ENCODE measurements at regions not wholly inside any gene's neighbourhood (a gene's known extent, or its start where the extent isn't known, plus 50 kb on each side); places are given as distances from the start of the nearest gene placed in this dataset.

DNA sequence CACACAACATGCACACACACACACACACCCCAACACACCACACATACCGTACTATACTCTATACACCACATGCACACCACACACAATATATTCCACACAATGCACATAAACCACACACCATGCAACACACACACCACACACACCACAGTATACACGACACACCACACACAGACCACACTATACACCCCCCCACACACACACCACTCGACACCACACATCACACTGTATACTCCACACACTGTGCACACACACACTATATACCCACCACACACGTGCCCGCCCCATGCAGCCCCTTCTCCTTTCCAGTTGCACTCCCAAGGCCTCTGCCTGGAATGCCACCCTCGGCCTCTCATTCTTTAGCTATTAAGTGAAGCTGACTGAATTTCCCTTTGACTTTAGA, 148.2 kb upstream of the NOCT start:
- ChIA-PET POLR2A (no interaction called here), CTCF (no interaction called here)
- no peak for DNase-seq (ENCODE audit: extremely low spot score)
- TF ChIP-seq ARNT (IDR thresholded peaks at IDR 0.05) (no peak), NFRKB (IDR thresholded peaks at IDR 0.05) (no peak), SP1 (IDR thresholded peaks at IDR 0.05) (no peak), L3MBTL2 (conservative IDR thresholded peaks at IDR 0.05) (no peak), FOXK2 (IDR thresholded peaks at IDR 0.05) (no peak), CTBP1 (IDR thresholded peaks at IDR 0.05; ENCODE audit: borderline replicate concordance) (no peak), ZNF384 (IDR thresholded peaks at IDR 0.05) (no peak), ELF4 (IDR thresholded peaks at IDR 0.05) (no peak), TARDBP (IDR thresholded peaks at IDR 0.05) (no peak), LEF1 (IDR thresholded peaks at IDR 0.05; ENCODE audit: borderline replicate concordance) (no peak), FOXA1 (IDR thresholded peaks at IDR 0.05) (no peak), HDGF (IDR thresholded peaks at IDR 0.05; ENCODE audit: borderline replicate concordance) (no peak), SUZ12 (IDR thresholded peaks at IDR 0.05) (no peak)
- TF ChIP-seq, protein P1, sequence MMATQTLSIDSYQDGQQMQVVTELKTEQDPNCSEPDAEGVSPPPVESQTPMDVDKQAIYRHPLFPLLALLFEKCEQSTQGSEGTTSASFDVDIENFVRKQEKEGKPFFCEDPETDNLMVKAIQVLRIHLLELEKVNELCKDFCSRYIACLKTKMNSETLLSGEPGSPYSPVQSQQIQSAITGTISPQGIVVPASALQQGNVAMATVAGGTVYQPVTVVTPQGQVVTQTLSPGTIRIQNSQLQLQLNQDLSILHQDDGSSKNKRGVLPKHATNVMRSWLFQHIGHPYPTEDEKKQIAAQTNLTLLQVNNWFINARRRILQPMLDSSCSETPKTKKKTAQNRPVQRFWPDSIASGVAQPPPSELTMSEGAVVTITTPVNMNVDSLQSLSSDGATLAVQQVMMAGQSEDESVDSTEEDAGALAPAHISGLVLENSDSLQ (IDR thresholded peaks at IDR 0.05) = no peak

DNA sequence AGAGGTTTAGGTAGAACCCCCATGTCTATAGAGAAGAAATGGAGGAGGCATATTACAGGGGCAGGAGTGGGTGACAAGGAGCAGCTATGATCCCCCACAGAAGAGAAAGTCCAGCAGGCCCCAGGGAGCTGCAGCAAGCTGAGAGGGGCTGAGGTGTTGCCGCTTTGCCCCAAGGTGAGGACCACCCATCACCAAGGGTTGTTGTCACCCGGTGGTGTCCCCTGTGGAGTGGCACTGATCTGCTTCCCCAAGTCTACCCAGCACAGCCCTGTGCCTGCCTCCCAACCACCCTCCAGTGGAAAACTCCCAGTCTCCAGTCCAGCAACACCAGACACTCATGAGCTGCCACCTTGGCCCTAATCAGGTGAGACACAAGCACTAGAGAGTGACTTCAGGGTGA, 149.3 kb upstream of the NOCT start:
- CTCF ChIA-PET = no interaction called here
- no peak for DNase-seq (ENCODE audit: extremely low spot score)
- no peak for TF ChIP-seq BHLHE40 (IDR thresholded peaks at IDR 0.05; ENCODE audit: borderline replicate concordance)
- no peak for TF ChIP-seq FOXK2 (IDR thresholded peaks at IDR 0.05)
- no peak for TF ChIP-seq HDGF (IDR thresholded peaks at IDR 0.05; ENCODE audit: borderline replicate concordance)
- no peak for TF ChIP-seq TARDBP (IDR thresholded peaks at IDR 0.05)
- TF ChIP-seq FOXA1 (IDR thresholded peaks at IDR 0.05) = no peak
- TF ChIP-seq ELF4 (IDR thresholded peaks at IDR 0.05) = no peak
- TF ChIP-seq NFRKB (IDR thresholded peaks at IDR 0.05) = no peak
- no peak for TF ChIP-seq ZNF384 (IDR thresholded peaks at IDR 0.05)
- TF ChIP-seq CTBP1 (IDR thresholded peaks at IDR 0.05; ENCODE audit: borderline replicate concordance) = no peak
- no peak for TF ChIP-seq SP1 (IDR thresholded peaks at IDR 0.05)
- no peak for TF ChIP-seq L3MBTL2 (conservative IDR thresholded peaks at IDR 0.05)
- TF ChIP-seq ARNT (IDR thresholded peaks at IDR 0.05) = no peak
- no peak for TF ChIP-seq SUZ12 (IDR thresholded peaks at IDR 0.05)
- POLR2A ChIA-PET = no interaction called here

- TF ChIP-seq ELF4 (IDR thresholded peaks at IDR 0.05) = no peak
- no peak for TF ChIP-seq ZNF384 (IDR thresholded peaks at IDR 0.05)
- TF ChIP-seq, protein P1 (IDR thresholded peaks at IDR 0.05) = no peak
- TF ChIP-seq SP1 (IDR thresholded peaks at IDR 0.05) = no peak
- no peak for TF ChIP-seq NFRKB (IDR thresholded peaks at IDR 0.05)
- no peak for TF ChIP-seq CTBP1 (IDR thresholded peaks at IDR 0.05; ENCODE audit: borderline replicate concordance)
- TF ChIP-seq FOXM1 (IDR thresholded peaks at IDR 0.05; ENCODE audit: borderline replicate concordance) = no peak
- no peak for TF ChIP-seq SUZ12 (IDR thresholded peaks at IDR 0.05)
- no peak for TF ChIP-seq FOXK2 (IDR thresholded peaks at IDR 0.05)
- no peak for TF ChIP-seq LEF1 (IDR thresholded peaks at IDR 0.05; ENCODE audit: borderline replicate concordance)
- no peak for TF ChIP-seq HDGF (IDR thresholded peaks at IDR 0.05; ENCODE audit: borderline replicate concordance)
- no peak for TF ChIP-seq TARDBP (IDR thresholded peaks at IDR 0.05)
- no peak for TF ChIP-seq BHLHE40 (IDR thresholded peaks at IDR 0.05; ENCODE audit: borderline replicate concordance)
- ChIA-PET POLR2A (no interaction called here), CTCF (no interaction called here)
- DNase-seq (ENCODE audit: extremely low spot score) = no peak
Measured at GRCh38 chr4:138865765-138866164, 149.8 kb upstream of the NOCT start.

DNA sequence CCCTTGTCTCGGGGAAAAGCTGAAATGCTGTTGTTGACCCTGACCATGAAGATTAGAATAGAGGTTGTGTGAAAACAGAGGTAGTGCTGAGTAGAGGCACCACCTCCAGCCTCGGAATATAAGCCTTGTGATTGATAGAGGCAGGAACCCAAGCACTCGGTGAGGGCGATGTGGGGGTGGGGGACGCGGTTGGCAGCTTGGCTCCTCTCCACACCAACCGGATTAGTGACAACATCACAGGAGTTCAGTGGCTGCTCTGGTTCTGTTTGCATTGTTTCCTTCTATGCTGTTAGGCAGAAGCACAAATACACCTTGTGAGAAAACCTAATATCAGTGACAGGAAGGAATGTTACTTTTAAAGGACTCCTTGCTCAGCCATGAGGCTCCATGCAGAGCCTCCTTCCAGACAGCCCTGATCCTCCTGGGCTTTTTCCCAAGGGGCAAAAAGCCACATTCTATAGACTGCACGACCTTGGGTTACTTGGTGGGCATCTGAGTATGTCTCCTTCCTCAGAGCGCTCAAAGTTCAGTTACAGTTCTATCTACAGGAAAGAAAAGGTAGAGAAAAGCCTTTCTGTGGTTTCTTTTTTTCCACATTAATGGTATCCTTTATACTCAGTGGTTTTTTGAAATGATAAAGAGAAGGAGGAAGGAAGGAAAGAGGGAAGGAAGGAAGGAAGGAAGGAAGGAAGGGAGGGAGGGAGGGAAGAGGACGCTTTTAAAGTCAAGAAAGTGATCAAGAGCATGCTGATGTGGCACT, 150.4 kb upstream of the NOCT start:
- CTCF ChIA-PET = interaction anchor here (0.7 kb wide), 1 partner anchor 34 kb away, joined by 3 read pairs; no protein-coding TSS in a partner anchor
- DNase-seq (ENCODE audit: extremely low spot score) = no peak
- TF ChIP-seq SUZ12 (IDR thresholded peaks at IDR 0.05) (no peak), L3MBTL2 (conservative IDR thresholded peaks at IDR 0.05) (no peak), BHLHE40 (IDR thresholded peaks at IDR 0.05; ENCODE audit: borderline replicate concordance) (no peak), ZNF384 (IDR thresholded peaks at IDR 0.05) (no peak), ARNT (IDR thresholded peaks at IDR 0.05) (no peak), TARDBP (IDR thresholded peaks at IDR 0.05) (no peak), FOXK2 (IDR thresholded peaks at IDR 0.05) (no peak), NFRKB (IDR thresholded peaks at IDR 0.05) (no peak), SP1 (IDR thresholded peaks at IDR 0.05) (no peak), CTBP1 (IDR thresholded peaks at IDR 0.05; ENCODE audit: borderline replicate concordance) (no peak), FOXM1 (IDR thresholded peaks at IDR 0.05; ENCODE audit: borderline replicate concordance) (no peak), ELF4 (IDR thresholded peaks at IDR 0.05) (no peak), LEF1 (IDR thresholded peaks at IDR 0.05; ENCODE audit: borderline replicate concordance) (no peak), FOXA1 (IDR thresholded peaks at IDR 0.05) (no peak), HDGF (IDR thresholded peaks at IDR 0.05; ENCODE audit: borderline replicate concordance) (no peak)
- TF ChIP-seq, protein P1 (IDR thresholded peaks at IDR 0.05) = no peak
- POLR2A ChIA-PET = no interaction called here

GRCh38 chr4:138863160-138863559, 152.4 kb upstream of the NOCT start:
- CTCF ChIA-PET = interaction anchor here (0.6 to 1.7 kb wide), 5 partner anchors 8 to 1017 kb away, joined by 3 to 7 read pairs (median 3); no protein-coding TSS in a partner anchor
- POLR2A ChIA-PET = no interaction called here
- DNase-seq (ENCODE audit: extremely low spot score) = no peak
- TF ChIP-seq BHLHE40 (IDR thresholded peaks at IDR 0.05; ENCODE audit: borderline replicate concordance) (no peak), FOXM1 (IDR thresholded peaks at IDR 0.05; ENCODE audit: borderline replicate concordance) (no peak), CTBP1 (IDR thresholded peaks at IDR 0.05; ENCODE audit: borderline replicate concordance) (no peak), ZNF384 (IDR thresholded peaks at IDR 0.05) (no peak), NFRKB (IDR thresholded peaks at IDR 0.05) (no peak), LEF1 (IDR thresholded peaks at IDR 0.05; ENCODE audit: borderline replicate concordance) (no peak), L3MBTL2 (conservative IDR thresholded peaks at IDR 0.05) (no peak), SP1 (IDR thresholded peaks at IDR 0.05) (no peak), ELF4 (IDR thresholded peaks at IDR 0.05) (no peak), SUZ12 (IDR thresholded peaks at IDR 0.05) (no peak), TARDBP (IDR thresholded peaks at IDR 0.05) (no peak), FOXK2 (IDR thresholded peaks at IDR 0.05) (no peak), HDGF (IDR thresholded peaks at IDR 0.05; ENCODE audit: borderline replicate concordance) (no peak), FOXA1 (IDR thresholded peaks at IDR 0.05) (no peak), ARNT (IDR thresholded peaks at IDR 0.05) (no peak)
- TF ChIP-seq, protein P1 (IDR thresholded peaks at IDR 0.05) = no peak

Measured in HEK293T (cell line).